Thyroid gland (tissue), 4 donors: ENCODE measurements at regions not wholly inside any gene's neighbourhood (a gene's known extent, or its start where the extent isn't known, plus 50 kb on each side); places are given as distances from the start of the nearest gene placed in this dataset.

Experiments used
- DNase-seq, 2 donors: peaks; one replicate each; pipeline ENCODE4 v3.0.0-alpha.2; 2019
- H3K27ac ChIP-seq, 3 donors: fragments of 200-600 bp; sonication (generic); 1 replicate in 2 of 3; 2 replicates in 1 of 3; pipeline ENCODE4 v1.5.1; 2016 to 2019; ENCODE audit warnings: mild to moderate bottlenecking in 1 of 3, moderate library complexity in 1 of 3
- H3K27me3 ChIP-seq: fragments of 200-600 bp; sonication (generic); one replicate; pipeline ENCODE4 v1.5.1; 2019
- H3K36me3 ChIP-seq, 2 donors: fragments of 200-600 bp; sonication (generic); one replicate each; pipeline ENCODE4 v1.5.1; 2016 to 2019
- H3K4me1 ChIP-seq, 2 donors: fragments of 200-600 bp; sonication (generic); one replicate each; pipeline ENCODE4 v1.5.1; 2017 to 2019
- H3K4me3 ChIP-seq, 3 donors: fragments of 200-600 bp; sonication (generic); replicated peaks in 1 of 3; 1 replicate in 2 of 3; 2 replicates in 1 of 3; pipeline ENCODE4 v1.5.1; 2016; ENCODE audit warnings: mild to moderate bottlenecking in 1 of 3
- H3K9me3 ChIP-seq: fragments of 200-600 bp; sonication (generic); one replicate; pipeline ENCODE4 v1.5.1; 2017
- POLR2A ChIP-seq, 2 donors: fragments of 450-650 bp; IDR thresholded peaks; one replicate each; pipeline ENCODE4 v1.6.1; 2017; ENCODE audit warnings: antibody characterized with exemption in 2 of 2, mild to moderate bottlenecking in 2 of 2, moderate library complexity in 1 of 2
- WGBS, 2 donors: methylation state at CpG; one replicate each; pipeline ENCODE4 v1.1.5; 2017; 5-methylcytosine and 5-hydroxymethylcytosine counted together
- intact Hi-C: fragments of 100-400 bp; cut with DNase I; formaldehyde crosslinking; loops from one replicate; pipeline ENCODE4 v1.15.1; 2023
- TF ChIP-seq, protein P1 (sequence below), 6 experiments: fragments of 200-600 bp in 3 of 6; fragments of 450-650 bp in 3 of 6; sonication (generic) in 3 of 6; IDR thresholded peaks; one replicate each; pipeline ENCODE4 v1.5.1; 2016 to 2019; ENCODE audit warnings: antibody characterized with exemption in 6 of 6, mild to moderate bottlenecking in 2 of 6, inconsistent platforms in 1 of 6, moderate library complexity in 1 of 6

DNA sequence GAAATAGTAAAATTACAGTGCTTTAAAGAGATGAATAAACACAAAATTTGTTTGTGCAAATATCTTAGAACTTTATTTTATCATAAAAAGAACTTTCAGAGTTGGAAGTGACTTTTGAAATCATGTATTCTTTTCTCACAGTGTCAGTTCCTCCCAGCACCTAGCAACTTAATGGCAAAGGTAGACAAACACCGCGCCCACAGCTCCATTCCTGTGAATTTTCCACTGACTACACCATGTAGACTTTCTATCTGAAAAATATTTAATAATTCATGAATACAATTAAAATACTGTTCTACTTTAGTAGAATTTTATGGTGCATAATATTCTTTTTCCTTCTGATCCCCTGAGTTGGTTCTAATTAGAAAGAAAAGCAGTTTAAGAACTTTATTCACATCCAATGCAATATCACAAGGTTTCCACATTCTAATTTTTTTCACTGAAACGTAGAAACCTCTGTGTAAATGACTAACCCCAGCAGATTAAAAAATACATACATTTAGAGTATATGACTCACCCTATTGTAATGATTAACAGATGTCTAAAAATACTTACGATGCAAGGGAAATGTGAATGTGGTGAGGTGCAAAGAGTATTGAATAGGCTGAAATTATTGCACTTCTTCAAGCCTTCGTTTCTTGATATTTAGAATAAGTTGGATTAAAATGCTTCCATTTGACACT, 218.2 kb upstream of the CCDC179 start:
- Histone ChIP-seq H3K36me3 (no peaks in the 10 kb centered on the region), H3K27me3 (no peaks in the 10 kb centered on the region), H3K4me3 (no peak overlapping the region), H3K4me1 (no peaks in the 10 kb centered on the region), H3K27ac (no peak overlapping the region), H3K9me3 (no peaks in the 10 kb centered on the region)
- intact Hi-C loops: no loop called here
- TF ChIP-seq, protein P1, sequence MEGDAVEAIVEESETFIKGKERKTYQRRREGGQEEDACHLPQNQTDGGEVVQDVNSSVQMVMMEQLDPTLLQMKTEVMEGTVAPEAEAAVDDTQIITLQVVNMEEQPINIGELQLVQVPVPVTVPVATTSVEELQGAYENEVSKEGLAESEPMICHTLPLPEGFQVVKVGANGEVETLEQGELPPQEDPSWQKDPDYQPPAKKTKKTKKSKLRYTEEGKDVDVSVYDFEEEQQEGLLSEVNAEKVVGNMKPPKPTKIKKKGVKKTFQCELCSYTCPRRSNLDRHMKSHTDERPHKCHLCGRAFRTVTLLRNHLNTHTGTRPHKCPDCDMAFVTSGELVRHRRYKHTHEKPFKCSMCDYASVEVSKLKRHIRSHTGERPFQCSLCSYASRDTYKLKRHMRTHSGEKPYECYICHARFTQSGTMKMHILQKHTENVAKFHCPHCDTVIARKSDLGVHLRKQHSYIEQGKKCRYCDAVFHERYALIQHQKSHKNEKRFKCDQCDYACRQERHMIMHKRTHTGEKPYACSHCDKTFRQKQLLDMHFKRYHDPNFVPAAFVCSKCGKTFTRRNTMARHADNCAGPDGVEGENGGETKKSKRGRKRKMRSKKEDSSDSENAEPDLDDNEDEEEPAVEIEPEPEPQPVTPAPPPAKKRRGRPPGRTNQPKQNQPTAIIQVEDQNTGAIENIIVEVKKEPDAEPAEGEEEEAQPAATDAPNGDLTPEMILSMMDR (IDR thresholded peaks at IDR 0.05): no peak
- DNase-seq: no peak
- 79 to 82% methylated on average over 5 of the region's 5 CpGs for WGBS, 2 donors

- intact Hi-C loops: no loop called here
- H3K27ac ChIP-seq: no peak overlapping the region
- no peaks in the 10 kb centered on the region for H3K36me3 ChIP-seq
- no peaks in the 10 kb centered on the region for H3K4me1 ChIP-seq
- DNase-seq: no peak
- WGBS, 2 donors: 46 to 54% methylated on average over 3 of the region's 3 CpGs
- no peaks in the 10 kb centered on the region for H3K9me3 ChIP-seq
- TF ChIP-seq, protein P1 (IDR thresholded peaks at IDR 0.05): no peak
- no peak for TF ChIP-seq POLR2A (IDR thresholded peaks at IDR 0.05)
- no peaks in the 10 kb centered on the region for H3K27me3 ChIP-seq
- no peak overlapping the region for H3K4me3 ChIP-seq
These were observed 219.1 kb upstream of the CCDC179 start for GRCh38 chr11:23079382-23079813.

DNA sequence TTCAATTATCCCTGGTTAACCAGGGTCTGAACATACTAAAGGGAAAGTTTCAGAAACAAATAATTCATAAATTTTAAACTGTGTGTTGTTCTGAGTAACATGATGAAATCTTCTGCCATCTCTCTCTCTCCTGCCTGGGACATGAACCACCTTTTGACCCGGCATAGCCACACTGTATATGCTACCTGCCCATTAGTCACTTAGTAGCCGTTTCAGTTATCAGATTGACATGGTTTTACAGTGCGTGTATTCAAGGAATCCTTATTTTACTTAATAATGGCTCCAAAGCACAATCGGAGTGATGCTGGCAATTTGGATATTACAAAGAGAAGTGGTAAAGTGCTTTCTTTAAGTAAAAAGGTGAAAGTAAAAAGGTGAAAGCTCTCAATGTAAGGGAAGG, 227.1 kb upstream of the CCDC179 start:
- 84 to 94% methylated on average over 4 of the region's 4 CpGs for WGBS, 2 donors

GRCh38 chr11:23090659-23091058, 230.4 kb upstream of the CCDC179 start:
- WGBS, 2 donors: 93 to 96% methylated on average over 2 of the region's 2 CpGs
- H3K27ac ChIP-seq: no peak overlapping the region
- TF ChIP-seq, protein P1 (IDR thresholded peaks at IDR 0.05): no peak
- no peak for TF ChIP-seq POLR2A (IDR thresholded peaks at IDR 0.05)
- H3K36me3 ChIP-seq: no peaks in the 10 kb centered on the region
- intact Hi-C loops: no loop called here
- no peaks in the 10 kb centered on the region for H3K4me1 ChIP-seq
- no peaks in the 10 kb centered on the region for H3K27me3 ChIP-seq
- no peaks in the 10 kb centered on the region for H3K9me3 ChIP-seq
- DNase-seq: no peak
- no peak overlapping the region for H3K4me3 ChIP-seq

More for the DNA sequence above, 227.1 kb upstream of the CCDC179 start:
- no peaks in the 10 kb centered on the region for H3K27me3 ChIP-seq
- H3K4me1 ChIP-seq: no peaks in the 10 kb centered on the region
- H3K36me3 ChIP-seq: no peaks in the 10 kb centered on the region
- H3K9me3 ChIP-seq: no peaks in the 10 kb centered on the region
- no peak for DNase-seq
- intact Hi-C loops: no loop called here
- no peak overlapping the region for H3K27ac ChIP-seq
- no peak overlapping the region for H3K4me3 ChIP-seq
- no peak for TF ChIP-seq POLR2A (IDR thresholded peaks at IDR 0.05)
- TF ChIP-seq, protein P1 (IDR thresholded peaks at IDR 0.05): no peak

GRCh38 chr11:23095650-23096189, 235.4 kb upstream of the CCDC179 start:
- Histone ChIP-seq H3K9me3 (no peaks in the 10 kb centered on the region), H3K27ac (no peak overlapping the region), H3K27me3 (no peaks in the 10 kb centered on the region), H3K4me1 (no peaks in the 10 kb centered on the region), H3K36me3 (no peaks in the 10 kb centered on the region), H3K4me3 (no peak overlapping the region)
- intact Hi-C loops: no loop called here
- DNase-seq: no peak
- TF ChIP-seq, protein P1 (IDR thresholded peaks at IDR 0.05): no peak
- TF ChIP-seq POLR2A (IDR thresholded peaks at IDR 0.05): no peak
- 95 to 96% methylated on average over 2 of the region's 2 CpGs for WGBS, 2 donors
